Naive thymus-derived CD8-positive, alpha-beta T cell (primary cell): ENCODE measurements at regions not wholly inside any gene's neighbourhood (a gene's known extent, or its start where the extent isn't known, plus 50 kb on each side); places are given as distances from the start of the nearest gene placed in this dataset.

Source experiments
- ATAC-seq, 2 donors: fragments of 150-1000 bp; cut with Tn5 transposase in 1 of 2; sonication (Bioruptor Pico), chemical (Tn5 transposase) in 1 of 2; 1 replicate in 1 of 2; 2 replicates in 1 of 2; pipeline ENCODE4 v1.10.0; 2021; ENCODE audit warnings: mild to moderate bottlenecking in 2 of 2, moderate library complexity in 2 of 2
- POLR2A ChIA-PET: fragments of 350-600 bp; sonication (Branson Sonifier 250); formaldehyde crosslinking; loops from one replicate; lab custom pipeline; 2021; ENCODE audit warnings: antibody characterized with exemption; lab: Charles Lee
- DNase-seq, 10 donors: peaks; one replicate each; pipeline versions ENCODE4 v3.0.0 to v3.0.0-alpha.2; 2020 to 2022
- H3K27ac Mint-ChIP-seq, 10 donors: one replicate each; pipeline ENCODE4 v1.8.0; 2020 to 2022; ENCODE audit warnings: mild to moderate bottlenecking in 10 of 10, mixed read lengths in 10 of 10, moderate library complexity in 4 of 10, inconsistent platforms in 1 of 10
- H3K27me3 Mint-ChIP-seq, 5 donors: one replicate each; pipeline ENCODE4 v1.8.0; 2021 to 2022; ENCODE audit warnings: mixed read lengths in 5 of 5
- H3K36me3 Mint-ChIP-seq, 3 donors: one replicate each; pipeline ENCODE4 v1.8.0; 2020 to 2022; ENCODE audit warnings: mixed read lengths in 3 of 3, mild to moderate bottlenecking in 2 of 3, inconsistent platforms in 1 of 3
- H3K4me1 Mint-ChIP-seq, 4 donors: one replicate each; pipeline ENCODE4 v1.8.0; 2021 to 2022; ENCODE audit warnings: mixed read lengths in 4 of 4
- H3K4me3 Mint-ChIP-seq, 10 donors: one replicate each; pipeline ENCODE4 v1.8.0; 2020 to 2022; ENCODE audit warnings: mild to moderate bottlenecking in 10 of 10, mixed read lengths in 10 of 10, moderate library complexity in 6 of 10, inconsistent platforms in 1 of 10
- H3K9me3 Mint-ChIP-seq, 9 donors: one replicate each; pipeline ENCODE4 v1.8.0; 2020 to 2022; ENCODE audit warnings: mixed read lengths in 9 of 9, mild to moderate bottlenecking in 3 of 9, inconsistent platforms in 1 of 9, moderate library complexity in 1 of 9

GRCh38 chr3:120838441-120839091, 69.4 kb upstream of the STXBP5L start:
- peaks cover 0 to 1% (median 0%) of the 10 kb centered on the region in 4 donors for H3K4me1 Mint-ChIP-seq
- H3K27me3 Mint-ChIP-seq: peaks cover 3 to 17% (median 11%) of the 10 kb centered on the region in 5 donors
- H3K9me3 Mint-ChIP-seq: peaks cover 0 to 1% (median 0%) of the 10 kb centered on the region in 9 donors
- H3K4me3 Mint-ChIP-seq: no peak overlapping the region
- no peak for ATAC-seq
- no peak for DNase-seq
- H3K27ac Mint-ChIP-seq: no peak overlapping the region
- no peaks in the 10 kb centered on the region for H3K36me3 Mint-ChIP-seq
- POLR2A ChIA-PET: no interaction called here

- no peak for ATAC-seq
- peaks cover 0 to 1% (median 0%) of the 10 kb centered on the region in 4 donors for H3K4me1 Mint-ChIP-seq
- POLR2A ChIA-PET: no interaction called here
- no peak overlapping the region for H3K27ac Mint-ChIP-seq
- H3K36me3 Mint-ChIP-seq: no peaks in the 10 kb centered on the region
- H3K4me3 Mint-ChIP-seq: no peak overlapping the region
- H3K9me3 Mint-ChIP-seq: peaks cover 0 to 1% (median 0%) of the 10 kb centered on the region in 9 donors
- DNase-seq: no peak
- peaks cover 3 to 17% (median 11%) of the 10 kb centered on the region in 5 donors for H3K27me3 Mint-ChIP-seq
These were observed 68.9 kb upstream of the STXBP5L start for GRCh38 chr3:120839120-120839519.

GRCh38 chr3:120841264-120841663, 66.7 kb upstream of the STXBP5L start:
- Mint-ChIP-seq H3K9me3 (peaks cover 0 to 1% (median 0%) of the 10 kb centered on the region in 9 donors), H3K27ac (no peak overlapping the region), H3K27me3 (peaks cover 7 to 29% (median 13%) of the 10 kb centered on the region in 5 donors), H3K36me3 (no peaks in the 10 kb centered on the region), H3K4me1 (peaks cover 0 to 1% (median 0%) of the 10 kb centered on the region in 4 donors), H3K4me3 (no peak overlapping the region)
- ATAC-seq (no peak), DNase-seq (no peak)
- POLR2A ChIA-PET: no interaction called here

- H3K4me1 Mint-ChIP-seq: no peaks in the 10 kb centered on the region
- no peak overlapping the region for H3K27ac Mint-ChIP-seq
- ATAC-seq: no peak
- POLR2A ChIA-PET: no interaction called here
- no peaks in the 10 kb centered on the region for H3K36me3 Mint-ChIP-seq
- H3K9me3 Mint-ChIP-seq: no peaks in the 10 kb centered on the region
- no peak for DNase-seq
- peaks cover 10 to 21% (median 15%) of the 10 kb centered on the region in 5 donors for H3K27me3 Mint-ChIP-seq
- no peak overlapping the region for H3K4me3 Mint-ChIP-seq
These were observed 61.9 kb upstream of the STXBP5L start for GRCh38 chr3:120846073-120846472.

- no peak for ATAC-seq
- no peak overlapping the region for H3K4me3 Mint-ChIP-seq
- no peak overlapping the region for H3K27ac Mint-ChIP-seq
- peaks cover 13 to 29% (median 19%) of the 10 kb centered on the region in 5 donors for H3K27me3 Mint-ChIP-seq
- no peak for DNase-seq
- H3K4me1 Mint-ChIP-seq: no peaks in the 10 kb centered on the region
- H3K36me3 Mint-ChIP-seq: no peaks in the 10 kb centered on the region
- POLR2A ChIA-PET: no interaction called here
- no peaks in the 10 kb centered on the region for H3K9me3 Mint-ChIP-seq
These were observed 59.5 kb upstream of the STXBP5L start for GRCh38 chr3:120848503-120848902.

GRCh38 chr3:120850381-120851295, 57.4 kb upstream of the STXBP5L start:
- no peak for ATAC-seq
- Mint-ChIP-seq H3K27me3 (peaks cover 11 to 19% (median 13%) of the 10 kb centered on the region in 5 donors), H3K4me1 (no peaks in the 10 kb centered on the region), H3K9me3 (no peaks in the 10 kb centered on the region), H3K36me3 (no peaks in the 10 kb centered on the region), H3K27ac (no peak overlapping the region), H3K4me3 (no peak overlapping the region)
- no peak for DNase-seq
- POLR2A ChIA-PET: no interaction called here

- Mint-ChIP-seq H3K9me3 (no peaks in the 10 kb centered on the region), H3K4me1 (no peaks in the 10 kb centered on the region), H3K36me3 (no peaks in the 10 kb centered on the region), H3K27me3 (peaks cover 9 to 13% (median 12%) of the 10 kb centered on the region in 5 donors), H3K4me3 (no peak overlapping the region), H3K27ac (no peak overlapping the region)
- POLR2A ChIA-PET: no interaction called here
- ATAC-seq (no peak), DNase-seq (no peak)
These were observed 55.6 kb upstream of the STXBP5L start for GRCh38 chr3:120852412-120852811.

- Mint-ChIP-seq H3K27me3 (peaks cover 9 to 14% (median 12%) of the 10 kb centered on the region in 5 donors), H3K4me3 (no peak overlapping the region), H3K36me3 (no peaks in the 10 kb centered on the region), H3K9me3 (no peaks in the 10 kb centered on the region), H3K4me1 (no peaks in the 10 kb centered on the region), H3K27ac (no peak overlapping the region)
- POLR2A ChIA-PET: no interaction called here
- no peak for ATAC-seq
- no peak for DNase-seq
These were observed 54.6 kb upstream of the STXBP5L start for GRCh38 chr3:120853416-120853815.

- Mint-ChIP-seq H3K27ac (no peak overlapping the region), H3K4me3 (no peak overlapping the region), H3K9me3 (no peaks in the 10 kb centered on the region), H3K36me3 (no peaks in the 10 kb centered on the region), H3K4me1 (no peaks in the 10 kb centered on the region), H3K27me3 (peaks cover 7 to 23% (median 12%) of the 10 kb centered on the region in 5 donors)
- POLR2A ChIA-PET: interaction anchor here (0.7 kb wide), 1 partner anchor 22 kb away, joined by 6 read pairs; no protein-coding TSS in a partner anchor
- DNase-seq (no peak), ATAC-seq (no peak)
These were observed 53.0 kb upstream of the STXBP5L start for GRCh38 chr3:120854908-120855526.

GRCh38 chr3:120855665-120856437, 52.2 kb upstream of the STXBP5L start:
- no peaks in the 10 kb centered on the region for H3K9me3 Mint-ChIP-seq
- no peaks in the 10 kb centered on the region for H3K36me3 Mint-ChIP-seq
- H3K4me3 Mint-ChIP-seq: no peak overlapping the region
- POLR2A ChIA-PET: interaction anchor here (0.7 kb wide), 1 partner anchor 23 kb away, joined by 6 read pairs; no protein-coding TSS in a partner anchor
- H3K27ac Mint-ChIP-seq: no peak overlapping the region
- no peak for DNase-seq
- H3K4me1 Mint-ChIP-seq: no peaks in the 10 kb centered on the region
- peaks cover 6 to 23% (median 10%) of the 10 kb centered on the region in 5 donors for H3K27me3 Mint-ChIP-seq
- no peak for ATAC-seq
